GM10248 (cell line): ENCODE measurements at regions not wholly inside any gene's neighbourhood (a gene's known extent, or its start where the extent isn't known, plus 50 kb on each side); places are given as distances from the start of the nearest gene placed in this dataset.

Source experiments
- CTCF ChIA-PET: fragments of 300-600 bp; sonication (Branson Sonifier 250); formaldehyde crosslinking; extraction: SDS; loops from one replicate; lab custom pipeline; 2021; ENCODE audit warnings: antibody characterized with exemption; lab: Yijun Ruan, JAX
- POLR2A ChIA-PET: fragments of 350-650 bp; sonication (Branson Sonifier 250); formaldehyde crosslinking; extraction: SDS; loops from one replicate; lab custom pipeline; 2020; ENCODE audit warnings: antibody characterized with exemption; lab: Yijun Ruan, JAX
- DNase-seq: peaks from one replicate; pipeline ENCODE4 v3.0.0; 2012; ENCODE audit errors: extremely low spot score
- TF ChIP-seq, protein P1 (sequence below): IDR thresholded peaks from 2 replicates; pipeline ENCODE4 v1.5.1; 2012; ENCODE audit warnings: mild to moderate bottlenecking, low read depth; ENCODE audit errors: extremely low read depth, missing control alignments, control extremely low read depth

DNA sequence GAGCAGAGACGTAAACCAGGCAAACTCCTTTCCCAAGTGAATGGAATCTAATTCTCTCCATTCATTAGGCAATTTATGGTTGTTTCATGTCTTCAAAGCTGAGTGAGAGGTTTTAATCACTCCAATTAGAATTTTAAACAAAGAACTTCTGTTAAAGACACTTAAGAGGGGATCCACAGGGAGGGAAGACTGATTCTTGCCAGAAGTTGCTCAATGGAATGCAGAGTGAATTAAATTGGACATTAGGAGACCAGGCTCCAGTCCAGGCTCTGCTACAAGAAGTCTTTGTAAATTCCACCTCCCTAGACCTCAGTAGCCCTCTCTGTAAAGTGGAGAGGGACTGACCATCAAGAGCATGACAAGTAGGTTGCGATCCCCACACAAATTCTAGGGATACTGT lies 130.7 kb upstream of the TMEM72 start:
- POLR2A ChIA-PET = no interaction called here
- CTCF ChIA-PET = no interaction called here
- DNase-seq = no peak
- TF ChIP-seq, protein P1, sequence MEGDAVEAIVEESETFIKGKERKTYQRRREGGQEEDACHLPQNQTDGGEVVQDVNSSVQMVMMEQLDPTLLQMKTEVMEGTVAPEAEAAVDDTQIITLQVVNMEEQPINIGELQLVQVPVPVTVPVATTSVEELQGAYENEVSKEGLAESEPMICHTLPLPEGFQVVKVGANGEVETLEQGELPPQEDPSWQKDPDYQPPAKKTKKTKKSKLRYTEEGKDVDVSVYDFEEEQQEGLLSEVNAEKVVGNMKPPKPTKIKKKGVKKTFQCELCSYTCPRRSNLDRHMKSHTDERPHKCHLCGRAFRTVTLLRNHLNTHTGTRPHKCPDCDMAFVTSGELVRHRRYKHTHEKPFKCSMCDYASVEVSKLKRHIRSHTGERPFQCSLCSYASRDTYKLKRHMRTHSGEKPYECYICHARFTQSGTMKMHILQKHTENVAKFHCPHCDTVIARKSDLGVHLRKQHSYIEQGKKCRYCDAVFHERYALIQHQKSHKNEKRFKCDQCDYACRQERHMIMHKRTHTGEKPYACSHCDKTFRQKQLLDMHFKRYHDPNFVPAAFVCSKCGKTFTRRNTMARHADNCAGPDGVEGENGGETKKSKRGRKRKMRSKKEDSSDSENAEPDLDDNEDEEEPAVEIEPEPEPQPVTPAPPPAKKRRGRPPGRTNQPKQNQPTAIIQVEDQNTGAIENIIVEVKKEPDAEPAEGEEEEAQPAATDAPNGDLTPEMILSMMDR = no peak

DNA sequence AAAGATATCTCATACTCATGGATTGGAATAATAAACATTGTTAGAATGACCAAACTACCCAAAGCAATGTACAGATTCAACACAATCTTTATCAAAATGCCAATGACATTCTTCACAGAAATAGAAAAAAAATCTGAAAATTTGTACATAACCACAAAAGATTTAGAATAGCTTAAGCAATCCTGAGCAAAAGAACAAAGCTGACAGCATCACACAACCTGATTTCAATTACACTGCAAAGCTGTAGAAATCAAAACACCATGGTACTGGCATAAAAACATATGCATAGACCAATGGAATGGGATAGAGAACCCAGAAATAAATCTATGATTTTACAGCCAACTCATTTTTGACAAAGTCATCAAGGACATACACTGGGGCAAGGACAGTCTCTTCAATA lies 130.0 kb upstream of the TMEM72 start:
- ChIA-PET POLR2A (no interaction called here), CTCF (interaction anchor here (1.1 kb wide), 1 partner anchor 8 kb away, joined by 3 read pairs; no protein-coding TSS in a partner anchor)
- no peak for DNase-seq
- TF ChIP-seq, protein P1 = no peak

DNA sequence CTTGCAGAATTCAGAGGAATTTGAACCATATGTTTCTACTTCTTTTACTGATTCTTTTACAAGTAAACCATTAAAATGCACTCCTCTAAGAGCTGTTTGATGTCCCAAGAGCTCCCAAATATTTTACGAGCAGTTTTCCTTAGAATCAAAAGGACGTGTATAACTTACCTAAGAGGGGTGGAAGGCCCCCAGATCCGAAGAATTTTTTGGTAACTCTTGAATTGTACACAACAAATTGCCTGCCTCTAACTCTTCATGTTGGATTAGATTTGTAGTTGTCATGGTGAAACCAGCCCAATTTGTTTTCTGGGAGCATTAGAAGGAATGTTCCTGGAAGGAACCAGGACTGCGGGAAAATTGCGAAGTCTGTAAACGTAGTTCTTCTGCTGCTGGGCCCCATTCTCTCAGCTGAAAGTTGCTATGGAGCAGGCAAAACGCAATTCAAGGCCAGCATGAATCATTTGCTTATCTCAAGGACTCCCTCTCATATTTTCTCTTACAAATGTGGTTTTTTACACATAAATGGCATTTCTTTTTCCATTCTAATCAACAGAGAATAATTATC lies 124.8 kb upstream of the TMEM72 start:
- ChIA-PET CTCF (no interaction called here), POLR2A (no interaction called here)
- DNase-seq = no peak
- TF ChIP-seq, protein P1 = no peak

DNA sequence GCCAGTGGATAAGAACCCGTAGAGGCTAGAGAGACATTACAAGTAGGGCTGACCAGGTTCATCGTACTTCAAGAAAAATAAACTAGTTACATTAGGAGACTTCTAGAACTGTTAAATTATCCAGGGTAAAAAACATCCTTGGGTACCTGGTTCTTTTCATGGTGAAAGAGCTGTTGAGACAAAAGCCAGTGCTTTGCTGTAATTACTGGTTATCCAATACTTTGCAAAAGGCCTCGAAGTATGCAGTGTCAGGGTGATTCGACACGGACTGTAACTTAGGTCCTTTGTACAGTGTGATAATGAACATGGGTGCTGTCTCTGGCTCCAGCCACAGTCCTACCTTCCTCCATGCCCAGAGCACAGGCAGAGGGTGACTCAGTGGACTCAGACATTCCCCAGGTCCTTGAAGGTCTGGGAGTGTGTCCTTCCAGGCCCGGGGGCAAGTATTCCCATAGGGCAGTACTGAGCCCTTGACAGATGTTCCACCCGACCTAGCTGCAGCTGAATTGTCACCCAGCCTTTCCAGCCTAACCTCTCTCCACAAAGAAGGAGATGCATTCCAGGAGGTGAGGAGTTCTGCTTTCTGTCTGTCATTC lies 123.6 kb upstream of the TMEM72 start:
- no peak for DNase-seq
- TF ChIP-seq, protein P1 = no peak
- CTCF ChIA-PET = no interaction called here
- POLR2A ChIA-PET = no interaction called here

DNA sequence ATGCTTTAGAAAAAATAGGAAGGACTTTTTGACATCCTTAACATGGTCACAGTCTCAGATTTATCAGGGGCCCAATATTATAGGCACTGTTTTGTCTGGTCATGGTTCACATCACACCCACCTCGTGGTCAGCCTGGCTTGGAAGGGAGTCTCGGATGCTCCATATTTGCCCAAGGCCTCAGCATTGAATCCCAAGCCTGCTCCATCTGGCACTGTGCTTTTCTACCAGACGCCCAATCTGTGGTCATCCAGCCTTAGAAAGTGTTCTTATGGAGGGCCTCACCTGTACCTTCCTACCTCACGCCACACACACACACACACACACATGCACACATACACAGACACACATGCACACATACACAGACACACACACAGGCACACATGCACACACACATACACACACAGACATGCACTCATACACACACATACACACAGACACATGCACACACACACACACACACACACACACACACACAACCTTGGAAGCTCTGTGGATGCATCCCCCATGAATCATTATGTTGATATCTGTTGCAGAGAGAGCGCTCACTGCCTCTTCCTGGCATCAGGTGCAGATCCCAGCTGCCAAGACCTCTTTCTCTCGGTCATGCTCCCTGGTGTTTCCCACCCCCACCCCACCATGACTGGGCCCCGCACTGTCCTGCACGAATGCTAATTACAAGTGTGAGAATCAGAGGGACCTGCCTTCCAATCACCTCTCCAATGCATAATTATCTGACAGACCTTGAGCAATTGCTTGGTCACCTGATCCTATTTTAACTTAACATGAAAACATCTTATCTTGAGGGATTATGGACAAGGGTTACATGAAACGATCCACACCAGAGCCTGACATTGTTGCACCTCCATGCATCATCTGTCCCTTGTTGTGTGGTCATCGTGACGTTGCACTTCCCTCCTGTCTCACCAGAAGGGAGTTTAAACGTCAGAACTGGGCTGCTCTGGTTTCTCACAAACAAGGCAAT lies 122.7 kb upstream of the TMEM72 start:
- ChIA-PET POLR2A (no interaction called here), CTCF (no interaction called here)
- no peak for DNase-seq
- TF ChIP-seq, protein P1 = no peak

DNA sequence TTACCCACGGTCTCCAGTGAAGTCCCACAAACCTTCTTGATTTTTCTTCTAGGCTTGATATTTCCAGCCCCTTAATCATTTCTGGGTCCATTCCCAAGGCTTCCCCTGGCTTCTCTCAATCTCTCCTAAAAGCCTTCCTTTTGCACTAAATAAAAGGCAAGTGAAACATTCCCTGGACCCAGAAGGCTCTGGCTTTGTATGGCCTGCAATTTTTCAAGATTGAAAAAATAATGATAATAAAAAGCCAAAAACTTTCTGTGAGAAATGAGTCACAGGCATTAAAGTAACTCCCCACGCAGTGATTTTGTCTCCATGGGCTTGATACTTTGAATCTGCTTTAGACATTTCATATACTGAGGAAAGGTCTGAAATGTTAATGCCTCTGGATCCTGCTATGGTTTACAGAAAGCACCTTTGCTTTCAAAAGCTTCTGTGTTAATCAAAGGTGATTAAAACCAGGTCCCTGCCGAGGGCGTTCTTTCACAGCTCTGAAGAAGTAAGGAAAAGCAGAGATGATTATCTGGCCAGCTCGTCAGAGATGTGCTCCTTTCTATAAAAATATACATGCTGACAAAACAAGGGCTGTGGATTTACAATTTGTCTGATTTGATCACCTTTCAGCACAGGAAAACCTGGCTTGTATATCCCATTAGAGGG lies 118.9 kb upstream of the TMEM72 start:
- no peak for DNase-seq
- POLR2A ChIA-PET = no interaction called here
- CTCF ChIA-PET = no interaction called here
- TF ChIP-seq, protein P1 = no peak
